Activated CD8-positive, alpha-beta T cell treated with anti-CD3 and anti-CD28 coated beads for 36 hours (primary cell): ENCODE measurements at regions not wholly inside any gene's neighbourhood (a gene's known extent, or its start where the extent isn't known, plus 50 kb on each side); places are given as distances from the start of the nearest gene placed in this dataset.

Source experiments
- ATAC-seq: fragments of 200-7000 bp; cut with Tn5 transposase; one replicate; pipeline ENCODE4 v1.10.0; 2021; ENCODE audit warnings: mild to moderate bottlenecking, moderate library complexity
- CTCF ChIA-PET: fragments of 350-600 bp; sonication (Branson Sonifier 250); formaldehyde crosslinking; loops from one replicate; lab custom pipeline; 2021; ENCODE audit warnings: antibody characterized with exemption; lab: Charles Lee
- POLR2A ChIA-PET: fragments of 350-600 bp; sonication (Branson Sonifier 250); formaldehyde crosslinking; loops from one replicate; lab custom pipeline; 2021; ENCODE audit warnings: antibody characterized with exemption; lab: Charles Lee
- DNase-seq: peaks from one replicate; pipeline ENCODE4 v3.0.0-alpha.2; 2020
- H3K27ac Mint-ChIP-seq: one replicate; pipeline ENCODE4 v1.8.0; 2021; ENCODE audit warnings: mild to moderate bottlenecking, mixed read lengths
- H3K27me3 Mint-ChIP-seq: one replicate; pipeline ENCODE4 v1.8.0; 2021; ENCODE audit warnings: mixed read lengths
- H3K36me3 Mint-ChIP-seq: one replicate; pipeline ENCODE4 v1.8.0; 2021; ENCODE audit warnings: low read depth, mixed read lengths
- H3K4me1 Mint-ChIP-seq: one replicate; pipeline ENCODE4 v1.8.0; 2021; ENCODE audit warnings: low read depth, mixed read lengths
- H3K4me3 Mint-ChIP-seq: one replicate; pipeline ENCODE4 v1.8.0; 2021; ENCODE audit warnings: mild to moderate bottlenecking, moderate library complexity, mixed read lengths
- H3K9me3 Mint-ChIP-seq: one replicate; pipeline ENCODE4 v1.8.0; 2021; ENCODE audit warnings: mixed read lengths
- intact Hi-C: fragments of 100-400 bp; cut with micrococcal nuclease; formaldehyde crosslinking; loops from one replicate; pipeline ENCODE4 v1.10.0; 2022
- TF ChIP-seq, protein P1 (sequence below): fragments of 200-600 bp; IDR thresholded peaks from one replicate; pipeline ENCODE4 v1.8.0; 2022; ENCODE audit warnings: antibody characterized with exemption, mild to moderate bottlenecking

DNA sequence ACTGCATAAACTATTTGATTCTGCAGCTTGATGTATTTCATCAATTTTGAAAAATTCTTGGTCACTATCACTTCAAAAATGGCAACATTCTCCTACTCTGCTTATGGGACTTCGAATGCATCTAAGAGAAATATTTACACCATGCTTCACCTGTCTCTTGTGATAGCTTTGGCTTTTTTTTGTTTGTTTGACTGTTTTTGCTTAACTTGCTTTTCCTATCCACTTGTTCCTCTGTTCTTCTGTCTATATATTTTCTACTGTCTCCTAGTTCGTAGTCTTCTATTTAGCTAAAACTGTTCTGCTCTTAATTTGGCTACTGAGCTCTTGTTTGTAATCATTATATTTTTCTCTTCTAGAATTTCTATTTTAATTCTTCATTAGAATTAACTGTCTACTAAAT is 94.4 kb downstream of the INHBA start:
- no peak overlapping the region for H3K4me3 Mint-ChIP-seq
- DNase-seq (no peak), ATAC-seq (no peak)
- TF ChIP-seq, protein P1, sequence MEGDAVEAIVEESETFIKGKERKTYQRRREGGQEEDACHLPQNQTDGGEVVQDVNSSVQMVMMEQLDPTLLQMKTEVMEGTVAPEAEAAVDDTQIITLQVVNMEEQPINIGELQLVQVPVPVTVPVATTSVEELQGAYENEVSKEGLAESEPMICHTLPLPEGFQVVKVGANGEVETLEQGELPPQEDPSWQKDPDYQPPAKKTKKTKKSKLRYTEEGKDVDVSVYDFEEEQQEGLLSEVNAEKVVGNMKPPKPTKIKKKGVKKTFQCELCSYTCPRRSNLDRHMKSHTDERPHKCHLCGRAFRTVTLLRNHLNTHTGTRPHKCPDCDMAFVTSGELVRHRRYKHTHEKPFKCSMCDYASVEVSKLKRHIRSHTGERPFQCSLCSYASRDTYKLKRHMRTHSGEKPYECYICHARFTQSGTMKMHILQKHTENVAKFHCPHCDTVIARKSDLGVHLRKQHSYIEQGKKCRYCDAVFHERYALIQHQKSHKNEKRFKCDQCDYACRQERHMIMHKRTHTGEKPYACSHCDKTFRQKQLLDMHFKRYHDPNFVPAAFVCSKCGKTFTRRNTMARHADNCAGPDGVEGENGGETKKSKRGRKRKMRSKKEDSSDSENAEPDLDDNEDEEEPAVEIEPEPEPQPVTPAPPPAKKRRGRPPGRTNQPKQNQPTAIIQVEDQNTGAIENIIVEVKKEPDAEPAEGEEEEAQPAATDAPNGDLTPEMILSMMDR, result no peak
- ChIA-PET POLR2A (no interaction called here), CTCF (no interaction called here)
- intact Hi-C loops, result no loop called here
- H3K27me3 Mint-ChIP-seq, result no peaks in the 10 kb centered on the region
- no peak overlapping the region for H3K27ac Mint-ChIP-seq
- no peaks in the 10 kb centered on the region for H3K4me1 Mint-ChIP-seq
- H3K9me3 Mint-ChIP-seq, result no peaks in the 10 kb centered on the region
- H3K36me3 Mint-ChIP-seq, result no peaks in the 10 kb centered on the region

DNA sequence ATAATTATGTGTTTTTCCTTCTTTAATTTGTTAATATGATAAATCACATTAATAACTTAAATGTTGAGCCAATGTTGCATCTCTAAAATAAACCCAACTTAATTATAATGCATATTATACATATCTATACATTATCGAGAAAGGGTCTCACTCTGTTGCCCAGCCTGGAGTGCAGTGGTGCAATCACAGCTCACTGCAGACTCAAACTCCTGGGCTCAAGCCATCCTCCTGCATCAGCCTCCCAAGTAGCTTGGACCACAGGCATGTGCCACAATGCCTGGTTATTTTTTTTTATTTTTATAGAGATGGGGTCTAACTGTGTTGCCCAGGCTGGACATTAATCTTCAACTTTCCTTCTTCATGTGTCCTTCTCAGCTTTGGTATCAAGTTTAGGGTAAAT is 98.9 kb downstream of the INHBA start:
- H3K36me3 Mint-ChIP-seq, result no peaks in the 10 kb centered on the region
- H3K4me3 Mint-ChIP-seq, result no peak overlapping the region
- H3K27ac Mint-ChIP-seq, result no peak overlapping the region
- intact Hi-C loops, result no loop called here
- ChIA-PET POLR2A (no interaction called here), CTCF (no interaction called here)
- H3K9me3 Mint-ChIP-seq, result no peaks in the 10 kb centered on the region
- no peak for ATAC-seq
- H3K27me3 Mint-ChIP-seq, result no peaks in the 10 kb centered on the region
- H3K4me1 Mint-ChIP-seq, result no peaks in the 10 kb centered on the region
- TF ChIP-seq, protein P1, result no peak
- no peak for DNase-seq

DNA sequence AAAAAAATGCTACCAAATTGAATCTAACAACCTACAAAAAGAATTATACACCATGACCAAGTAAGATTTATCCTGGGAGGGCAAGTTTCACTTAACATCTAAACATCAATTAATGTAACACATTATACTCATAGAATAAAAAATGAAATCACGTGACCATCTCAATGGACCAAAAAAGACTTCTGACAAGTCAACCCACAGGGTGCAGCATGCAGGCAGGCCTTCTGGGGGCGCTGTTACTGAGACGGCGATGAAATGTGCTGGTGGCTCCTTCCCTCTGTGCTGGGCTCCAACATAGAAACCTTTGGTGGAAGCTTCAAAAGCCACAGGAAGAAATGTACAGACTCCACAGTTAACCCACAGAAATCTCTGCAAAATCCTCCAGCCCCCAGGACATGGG is 103.1 kb downstream of the INHBA start:
- Mint-ChIP-seq H3K27ac (no peak overlapping the region), H3K4me1 (no peaks in the 10 kb centered on the region), H3K4me3 (no peak overlapping the region), H3K9me3 (peaks cover 14% of the 10 kb centered on the region), H3K36me3 (no peaks in the 10 kb centered on the region), H3K27me3 (no peaks in the 10 kb centered on the region)
- POLR2A ChIA-PET, result no interaction called here
- DNase-seq (no peak), ATAC-seq (no peak)
- CTCF ChIA-PET, result no interaction called here
- intact Hi-C loops, result no loop called here
- TF ChIP-seq, protein P1, result no peak

DNA sequence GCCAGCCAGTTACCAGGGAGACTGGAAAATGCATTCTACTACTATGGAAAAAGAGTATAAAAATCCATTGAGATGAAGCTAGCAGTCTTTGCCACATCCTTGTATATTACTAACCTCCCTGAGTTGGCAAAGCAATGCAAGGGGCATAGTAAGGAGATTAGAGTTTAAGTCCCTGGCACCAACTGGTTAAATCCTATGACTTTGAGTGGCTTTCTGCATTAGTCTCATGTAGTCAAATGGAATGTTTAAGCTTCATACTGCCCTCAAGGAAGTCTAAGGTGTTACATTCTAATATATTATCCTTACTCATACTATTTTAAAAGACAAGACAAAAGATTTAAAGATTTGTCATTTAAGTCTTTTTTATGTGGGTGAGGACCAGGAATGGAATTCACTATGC is 110.1 kb downstream of the INHBA start:
- peaks cover 20% of the 10 kb centered on the region for H3K9me3 Mint-ChIP-seq
- no peak for DNase-seq
- no peak for ATAC-seq
- H3K4me3 Mint-ChIP-seq, result no peak overlapping the region
- H3K27me3 Mint-ChIP-seq, result no peaks in the 10 kb centered on the region
- H3K36me3 Mint-ChIP-seq, result no peaks in the 10 kb centered on the region
- no peak overlapping the region for H3K27ac Mint-ChIP-seq
- TF ChIP-seq, protein P1, result no peak
- no peaks in the 10 kb centered on the region for H3K4me1 Mint-ChIP-seq
- ChIA-PET POLR2A (interaction anchor here (0.9 kb wide), 1 partner anchor 13 kb away, joined by 3 read pairs; no protein-coding TSS in a partner anchor), CTCF (no interaction called here)
- intact Hi-C loops, result no loop called here

DNA sequence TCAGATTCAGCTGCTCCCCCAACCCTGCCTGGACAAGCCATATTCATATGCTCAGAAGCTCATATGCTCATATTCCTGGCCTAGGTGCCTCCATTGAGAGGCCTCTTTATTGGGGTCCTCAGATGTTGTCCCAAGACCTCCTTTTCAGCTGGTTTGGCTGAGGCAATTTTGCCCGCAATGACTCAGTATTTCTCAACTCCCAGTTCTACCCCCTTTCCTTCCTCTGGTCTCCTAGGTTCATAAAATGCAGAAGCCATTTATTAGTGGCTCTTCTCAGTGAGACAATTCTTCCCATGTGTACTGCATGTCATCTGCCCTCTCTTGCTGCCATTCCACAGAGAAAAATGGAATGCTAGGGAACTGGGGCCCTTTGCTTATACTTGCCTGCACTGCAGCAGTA is 110.7 kb downstream of the INHBA start:
- H3K27ac Mint-ChIP-seq, result no peak overlapping the region
- CTCF ChIA-PET, result no interaction called here
- H3K9me3 Mint-ChIP-seq, result peaks cover 20% of the 10 kb centered on the region
- H3K4me3 Mint-ChIP-seq, result no peak overlapping the region
- H3K36me3 Mint-ChIP-seq, result no peaks in the 10 kb centered on the region
- TF ChIP-seq, protein P1, result no peak
- intact Hi-C loops, result no loop called here
- POLR2A ChIA-PET, result interaction anchor here (0.9 kb wide), 1 partner anchor 12 kb away, joined by 3 read pairs; no protein-coding TSS in a partner anchor
- no peaks in the 10 kb centered on the region for H3K4me1 Mint-ChIP-seq
- ATAC-seq (no peak), DNase-seq (no peak)
- H3K27me3 Mint-ChIP-seq, result no peaks in the 10 kb centered on the region
